Neutrophil (primary cell): ENCODE measurements at regions not wholly inside any gene's neighbourhood (a gene's known extent, or its start where the extent isn't known, plus 50 kb on each side); places are given as distances from the start of the nearest gene placed in this dataset.

Experiments
- H3K27ac ChIP-seq: fragments of 200-600 bp; sonication (generic); 2 replicates; pipeline ENCODE4 v1.5.1; 2016; ENCODE audit warnings: mild to moderate bottlenecking, moderate library complexity
- H3K27me3 ChIP-seq: fragments of 200-600 bp; sonication (generic); 2 replicates; pipeline ENCODE4 v1.6.0; 2016; ENCODE audit warnings: mild to moderate bottlenecking
- H3K36me3 ChIP-seq: fragments of 200-600 bp; sonication (generic); 2 replicates; pipeline ENCODE4 v1.5.1; 2017
- H3K4me1 ChIP-seq, 2 experiments: fragments of 200-600 bp in 1 of 2; sonication (generic) in 1 of 2; 1 replicate in 1 of 2; 2 replicates in 1 of 2; pipeline versions ENCODE4 v1.5.1 to v1.6.1; 2013 to 2016; ENCODE audit warnings: low read depth in 1 of 2, low read length in 1 of 2, mild to moderate bottlenecking in 1 of 2, moderate library complexity in 1 of 2; ENCODE audit not compliant: control insufficient read depth in 1 of 2, insufficient read depth in 1 of 2
- H3K4me3 ChIP-seq, 2 experiments: fragments of 200-600 bp in 1 of 2; sonication (generic) in 1 of 2; 1 replicate in 1 of 2; 2 replicates in 1 of 2; pipeline ENCODE4 v1.5.1; 2013 to 2016; ENCODE audit warnings: low read depth in 1 of 2, low read length in 1 of 2, mild to moderate bottlenecking in 1 of 2, moderate library complexity in 1 of 2
- H3K9me3 ChIP-seq: fragments of 200-600 bp; sonication (generic); 2 replicates; pipeline ENCODE4 v1.5.1; 2016
- CTCF ChIP-seq: fragments of 200-600 bp; sonication (generic); IDR thresholded peaks from 2 replicates; pipeline ENCODE4 v1.5.1; 2016; ENCODE audit warnings: antibody characterized with exemption

DNA sequence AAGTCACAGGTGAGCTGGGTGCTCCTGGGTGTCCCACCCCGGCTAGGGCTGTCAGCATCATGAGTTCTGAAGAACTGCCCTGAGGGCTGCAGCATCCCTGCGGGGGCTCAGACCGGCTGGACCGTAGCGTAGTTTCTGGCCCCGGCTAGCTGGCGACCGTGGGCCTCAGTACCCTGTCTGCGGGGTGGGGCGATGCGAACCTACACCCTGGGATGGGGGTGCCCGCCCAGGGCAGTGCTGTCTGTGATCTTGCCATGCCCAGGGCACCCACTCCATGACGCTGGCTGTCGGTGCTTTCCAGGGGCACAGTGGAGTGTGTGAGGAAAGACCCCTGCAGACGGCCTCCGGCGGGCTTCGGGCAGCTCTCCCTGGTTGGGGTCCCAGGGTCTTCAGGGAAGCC is 66.5 kb upstream of the IRX4 start:
- no peak overlapping the region for H3K27ac ChIP-seq
- no peaks in the 10 kb centered on the region for H3K4me1 ChIP-seq
- H3K36me3 ChIP-seq: no peaks in the 10 kb centered on the region
- H3K4me3 ChIP-seq: no peak overlapping the region
- TF ChIP-seq CTCF: no peak
- peaks cover 41% of the 10 kb centered on the region for H3K27me3 ChIP-seq
- H3K9me3 ChIP-seq: no peaks in the 10 kb centered on the region

DNA sequence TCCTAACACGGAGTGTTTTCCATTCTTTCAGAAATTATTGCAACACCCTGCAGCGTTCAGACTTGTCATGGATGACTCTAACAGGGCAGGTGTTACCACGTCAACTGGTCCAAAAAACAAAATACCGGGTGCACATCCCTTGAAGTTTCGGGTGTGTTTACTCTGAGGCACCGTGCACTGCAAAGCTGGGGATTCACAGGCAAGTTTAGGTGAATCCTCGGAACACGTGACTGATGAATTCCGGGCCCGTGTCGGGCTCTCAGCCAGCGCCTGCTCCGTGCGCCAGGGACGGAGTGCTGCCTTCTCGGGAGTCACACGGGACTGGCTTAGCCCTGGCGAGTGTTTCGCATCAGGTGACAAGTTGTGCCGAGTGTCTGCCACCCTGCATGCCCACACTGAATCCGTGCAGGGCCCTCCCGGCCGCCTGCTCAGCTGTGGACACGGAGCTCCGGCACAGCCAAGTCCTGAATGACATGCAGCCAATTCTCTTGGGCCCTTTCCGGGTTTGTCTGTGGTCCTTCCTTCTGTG is 66.0 kb upstream of the IRX4 start:
- H3K4me3 ChIP-seq: no peak overlapping the region
- H3K4me1 ChIP-seq: no peaks in the 10 kb centered on the region
- no peaks in the 10 kb centered on the region for H3K9me3 ChIP-seq
- peaks cover 38% of the 10 kb centered on the region for H3K27me3 ChIP-seq
- H3K27ac ChIP-seq: no peak overlapping the region
- H3K36me3 ChIP-seq: no peaks in the 10 kb centered on the region
- no peak for TF ChIP-seq CTCF

- Histone ChIP-seq H3K36me3 (no peaks in the 10 kb centered on the region), H3K27me3 (peaks cover 33% of the 10 kb centered on the region), H3K27ac (no peak overlapping the region), H3K9me3 (no peaks in the 10 kb centered on the region), H3K4me3 (no peak overlapping the region), H3K4me1 (no peaks in the 10 kb centered on the region)
- TF ChIP-seq CTCF: no peak
Observed at GRCh38 chr5:1948111-1948510, 65.4 kb upstream of the IRX4 start.

GRCh38 chr5:1946776-1947175 is 64.1 kb upstream of the IRX4 start:
- H3K9me3 ChIP-seq: no peaks in the 10 kb centered on the region
- peaks cover 20% of the 10 kb centered on the region for H3K27me3 ChIP-seq
- H3K27ac ChIP-seq: no peak overlapping the region
- H3K36me3 ChIP-seq: no peaks in the 10 kb centered on the region
- no peak for TF ChIP-seq CTCF
- H3K4me1 ChIP-seq: no peaks in the 10 kb centered on the region
- H3K4me3 ChIP-seq: no peak overlapping the region

DNA sequence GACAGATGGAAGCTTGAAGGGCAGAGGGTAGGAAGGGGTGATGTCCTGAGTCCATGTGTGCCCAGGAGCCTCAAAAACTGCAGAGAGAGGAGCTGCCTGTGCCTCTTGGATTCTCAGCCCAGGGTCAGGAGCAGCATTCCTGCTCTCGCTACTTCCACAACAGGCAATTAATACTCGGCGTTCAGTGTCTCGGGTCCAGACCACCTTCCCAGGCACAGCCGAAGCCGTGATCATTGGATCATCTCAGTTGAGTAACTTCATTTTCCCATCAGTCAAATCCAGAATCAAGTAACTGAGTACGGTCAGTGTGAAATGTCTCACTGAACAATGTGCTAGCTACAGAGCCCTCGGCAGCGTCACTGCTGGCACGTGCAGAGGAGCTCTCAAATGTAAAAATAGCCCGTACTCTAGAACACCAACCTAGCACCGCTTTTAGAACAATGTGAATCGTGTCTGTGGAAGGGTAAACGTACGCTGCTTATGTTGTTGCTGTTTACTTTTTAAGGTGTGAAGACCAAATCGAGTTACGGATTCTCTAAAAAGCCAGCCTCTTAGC is 63.5 kb upstream of the IRX4 start:
- no peak for TF ChIP-seq CTCF

More for the DNA sequence above, 63.5 kb upstream of the IRX4 start:
- Histone ChIP-seq H3K4me3 (no peak overlapping the region), H3K27ac (no peak overlapping the region), H3K4me1 (no peaks in the 10 kb centered on the region), H3K27me3 (peaks cover 15% of the 10 kb centered on the region), H3K36me3 (no peaks in the 10 kb centered on the region), H3K9me3 (no peaks in the 10 kb centered on the region)
